PC-3 (cell line): ENCODE measurements at regions not wholly inside any gene's neighbourhood (a gene's known extent, or its start where the extent isn't known, plus 50 kb on each side); places are given as distances from the start of the nearest gene placed in this dataset.

Source experiments
- ATAC-seq: fragments of 200-7000 bp; cut with Tn5 transposase; 2 replicates; pipeline ENCODE4 v1.9.1; 2020; ENCODE audit warnings: mild to moderate bottlenecking, moderate library complexity
- BruUV-seq: library from RNA; stranded (reverse); fragments of 400-500 nt; replicated peaks from 2 replicates; lab custom pipeline; 2021; lab: Mats Ljungman, UMichigan
- CTCF ChIA-PET: fragments of 300-600 bp; sonication (Branson Sonifier 250); formaldehyde crosslinking; loops from one replicate; lab custom pipeline; 2022; ENCODE audit warnings: antibody characterized with exemption; lab: Charles Lee
- POLR2A ChIA-PET: fragments of 300-600 bp; sonication (Branson Sonifier 250); formaldehyde crosslinking; loops from one replicate; lab custom pipeline; 2022; ENCODE audit warnings: antibody characterized with exemption; ENCODE audit not compliant: unreplicated experiment; lab: Charles Lee
- DNase-seq: peaks from one replicate; pipeline ENCODE4 v3.0.0-alpha.2; 2015
- H2AFZ ChIP-seq: fragments of 300-600 bp; sonication (generic); 2 replicates; pipeline ENCODE4 v1.6.0; 2016; ENCODE audit warnings: antibody characterized with exemption, low read length
- H3F3A ChIP-seq: fragments of 300-600 bp; sonication (generic); one replicate; pipeline ENCODE4 v1.6.0; 2017; ENCODE audit warnings: antibody characterized with exemption, low read length, control low read depth, mild to moderate bottlenecking; ENCODE audit not compliant: unreplicated experiment
- H3K27ac ChIP-seq: fragments of 300-600 bp; sonication (generic); 2 replicates; pipeline ENCODE4 v1.5.1; 2016; ENCODE audit warnings: mild to moderate bottlenecking, low read length
- H3K27me3 ChIP-seq: fragments of 300-600 bp; sonication (generic); 2 replicates; pipeline ENCODE4 v1.6.1; 2016; ENCODE audit warnings: low read length, mixed read lengths
- H3K36me3 ChIP-seq: fragments of 300-600 bp; sonication (generic); 2 replicates; pipeline ENCODE4 v1.6.1; 2016; ENCODE audit warnings: low read depth, mixed run types, low read length, mixed read lengths
- H3K4me1 ChIP-seq: fragments of 300-600 bp; sonication (generic); 2 replicates; pipeline ENCODE4 v1.5.1; 2016; ENCODE audit warnings: low read length; ENCODE audit not compliant: insufficient read depth
- H3K4me2 ChIP-seq: fragments of 300-600 bp; sonication (generic); 2 replicates; pipeline ENCODE4 v1.6.0; 2016; ENCODE audit warnings: low read length
- H3K4me3 ChIP-seq: fragments of 300-600 bp; sonication (generic); 2 replicates; pipeline ENCODE4 v1.5.1; 2016; ENCODE audit warnings: mild to moderate bottlenecking, low read length, mixed read lengths
- H3K79me2 ChIP-seq: fragments of 300-600 bp; sonication (generic); 2 replicates; pipeline ENCODE4 v1.6.1; 2017; ENCODE audit warnings: low read length, mixed read lengths
- H3K9ac ChIP-seq: fragments of 300-600 bp; sonication (generic); 2 replicates; pipeline ENCODE4 v1.6.0; 2016; ENCODE audit warnings: mild to moderate bottlenecking, low read length
- H3K9me2 ChIP-seq: fragments of 300-600 bp; sonication (generic); replicated peaks from 2 replicates; pipeline ENCODE4 v1.6.1; 2016; ENCODE audit warnings: mixed run types, low read length, mixed read lengths
- H3K9me3 ChIP-seq: fragments of 300-600 bp; sonication (generic); 2 replicates; pipeline ENCODE4 v1.6.1; 2016; ENCODE audit warnings: low read length, mixed read lengths
- H4K20me1 ChIP-seq: fragments of 300-600 bp; sonication (generic); 2 replicates; pipeline ENCODE4 v1.6.1; 2016; ENCODE audit warnings: low read length, mixed read lengths
- EZH2 ChIP-seq: fragments of 300-600 bp; sonication (generic); IDR thresholded peaks from one replicate; pipeline ENCODE4 v1.6.1; 2017; ENCODE audit warnings: antibody characterized with exemption, mild to moderate bottlenecking, low read length; ENCODE audit not compliant: unreplicated experiment
- EZH2phosphoT487 ChIP-seq: fragments of 300-600 bp; sonication (generic); IDR thresholded peaks from 2 replicates; pipeline ENCODE4 v1.6.1; 2018; ENCODE audit warnings: mild to moderate bottlenecking, antibody characterized with exemption, low read length, borderline replicate concordance
- intact Hi-C: fragments of 100-400 bp; cut with micrococcal nuclease; formaldehyde crosslinking; loops from 2 replicates; pipeline ENCODE4 v1.9.0; 2023
- TF ChIP-seq, protein P1 (sequence below): fragments of 300-600 bp; sonication (generic); conservative IDR thresholded peaks from 2 replicates; pipeline ENCODE4 v1.5.1; 2017; ENCODE audit warnings: antibody characterized with exemption, low read depth, mild to moderate bottlenecking, low read length

- no peak for DNase-seq
- no peak for ATAC-seq
- intact Hi-C loops: no loop called here
- Histone ChIP-seq H3K9ac (no peak overlapping the region), H3K27ac (no peak overlapping the region), H3K27me3 (no peaks in the 10 kb centered on the region), H3K9me3 (no peaks in the 10 kb centered on the region), H3K79me2 (no peaks in the 10 kb centered on the region), H3K4me3 (no peak overlapping the region), H3K36me3 (no peaks in the 10 kb centered on the region), H3K4me1 (peaks cover 5% of the 10 kb centered on the region), H3K4me2 (no peak overlapping the region), H2AFZ (no peak overlapping the region), H3F3A (no peaks in the 10 kb centered on the region), H3K9me2 (no peaks in the 10 kb centered on the region), H4K20me1 (no peaks in the 10 kb centered on the region)
- BruUV-seq: no TSS peak
- ChIA-PET CTCF (no interaction called here), POLR2A (no interaction called here)
- no peak for TF ChIP-seq EZH2phosphoT487
- TF ChIP-seq EZH2: no peak
- TF ChIP-seq, protein P1, sequence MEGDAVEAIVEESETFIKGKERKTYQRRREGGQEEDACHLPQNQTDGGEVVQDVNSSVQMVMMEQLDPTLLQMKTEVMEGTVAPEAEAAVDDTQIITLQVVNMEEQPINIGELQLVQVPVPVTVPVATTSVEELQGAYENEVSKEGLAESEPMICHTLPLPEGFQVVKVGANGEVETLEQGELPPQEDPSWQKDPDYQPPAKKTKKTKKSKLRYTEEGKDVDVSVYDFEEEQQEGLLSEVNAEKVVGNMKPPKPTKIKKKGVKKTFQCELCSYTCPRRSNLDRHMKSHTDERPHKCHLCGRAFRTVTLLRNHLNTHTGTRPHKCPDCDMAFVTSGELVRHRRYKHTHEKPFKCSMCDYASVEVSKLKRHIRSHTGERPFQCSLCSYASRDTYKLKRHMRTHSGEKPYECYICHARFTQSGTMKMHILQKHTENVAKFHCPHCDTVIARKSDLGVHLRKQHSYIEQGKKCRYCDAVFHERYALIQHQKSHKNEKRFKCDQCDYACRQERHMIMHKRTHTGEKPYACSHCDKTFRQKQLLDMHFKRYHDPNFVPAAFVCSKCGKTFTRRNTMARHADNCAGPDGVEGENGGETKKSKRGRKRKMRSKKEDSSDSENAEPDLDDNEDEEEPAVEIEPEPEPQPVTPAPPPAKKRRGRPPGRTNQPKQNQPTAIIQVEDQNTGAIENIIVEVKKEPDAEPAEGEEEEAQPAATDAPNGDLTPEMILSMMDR: no peak
Observed at GRCh38 chr10:30172091-30172490, 112.7 kb upstream of the JCAD start.

DNA sequence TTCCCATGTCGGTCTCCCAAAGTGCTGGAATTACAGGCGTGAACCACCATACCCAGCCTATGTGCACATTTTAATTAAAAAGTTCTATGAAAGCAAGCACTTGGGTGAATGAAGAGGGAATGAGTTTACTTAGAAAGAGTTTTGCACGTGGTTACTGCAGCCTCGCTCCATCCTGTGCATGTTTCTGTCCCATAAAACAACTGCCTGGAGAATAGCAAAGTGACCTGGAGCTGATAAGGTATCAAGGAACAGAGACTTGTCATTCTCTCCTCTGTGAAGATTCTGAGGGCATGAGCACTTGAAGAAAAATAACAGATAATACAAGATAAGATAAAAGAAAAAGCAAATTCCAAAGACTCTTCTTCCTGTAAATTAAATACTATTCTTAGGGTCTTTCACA is 112.2 kb upstream of the JCAD start:
- no peaks in the 10 kb centered on the region for H4K20me1 ChIP-seq
- ATAC-seq (no peak), DNase-seq (no peak)
- ChIA-PET POLR2A (no interaction called here), CTCF (no interaction called here)
- no peaks in the 10 kb centered on the region for H3K79me2 ChIP-seq
- no peaks in the 10 kb centered on the region for H3F3A ChIP-seq
- no peaks in the 10 kb centered on the region for H3K36me3 ChIP-seq
- no peaks in the 10 kb centered on the region for H3K27me3 ChIP-seq
- no peak overlapping the region for H2AFZ ChIP-seq
- no peak overlapping the region for H3K4me3 ChIP-seq
- TF ChIP-seq EZH2: no peak
- no peak for TF ChIP-seq EZH2phosphoT487
- TF ChIP-seq, protein P1: no peak
- no TSS peak for BruUV-seq
- no peaks in the 10 kb centered on the region for H3K9me2 ChIP-seq
- no peak overlapping the region for H3K9ac ChIP-seq
- intact Hi-C loops: no loop called here
- H3K4me1 ChIP-seq: peaks cover 5% of the 10 kb centered on the region
- no peaks in the 10 kb centered on the region for H3K9me3 ChIP-seq
- no peak overlapping the region for H3K27ac ChIP-seq
- H3K4me2 ChIP-seq: no peak overlapping the region

- Histone ChIP-seq H3K9ac (no peak overlapping the region), H4K20me1 (no peaks in the 10 kb centered on the region), H2AFZ (no peak overlapping the region), H3K36me3 (no peaks in the 10 kb centered on the region), H3K79me2 (no peaks in the 10 kb centered on the region), H3K27me3 (no peaks in the 10 kb centered on the region), H3K9me3 (no peaks in the 10 kb centered on the region), H3K27ac (no peak overlapping the region), H3F3A (no peaks in the 10 kb centered on the region), H3K4me2 (no peak overlapping the region), H3K4me3 (no peak overlapping the region), H3K9me2 (no peaks in the 10 kb centered on the region), H3K4me1 (peaks cover 5% of the 10 kb centered on the region)
- intact Hi-C loops: no loop called here
- POLR2A ChIA-PET: no interaction called here
- CTCF ChIA-PET: no interaction called here
- TF ChIP-seq EZH2 (no peak), EZH2phosphoT487 (no peak)
- TF ChIP-seq, protein P1: no peak
- DNase-seq (peak; percentile 55), ATAC-seq (no peak)
- no TSS peak for BruUV-seq
Observed at GRCh38 chr10:30170814-30171213, 111.4 kb upstream of the JCAD start.
